ENCODE measurements at regions not wholly inside any gene's neighbourhood (a gene's known extent, or its start where the extent isn't known, plus 50 kb on each side); places are given as distances from the start of the nearest gene placed in this dataset.

DNA sequence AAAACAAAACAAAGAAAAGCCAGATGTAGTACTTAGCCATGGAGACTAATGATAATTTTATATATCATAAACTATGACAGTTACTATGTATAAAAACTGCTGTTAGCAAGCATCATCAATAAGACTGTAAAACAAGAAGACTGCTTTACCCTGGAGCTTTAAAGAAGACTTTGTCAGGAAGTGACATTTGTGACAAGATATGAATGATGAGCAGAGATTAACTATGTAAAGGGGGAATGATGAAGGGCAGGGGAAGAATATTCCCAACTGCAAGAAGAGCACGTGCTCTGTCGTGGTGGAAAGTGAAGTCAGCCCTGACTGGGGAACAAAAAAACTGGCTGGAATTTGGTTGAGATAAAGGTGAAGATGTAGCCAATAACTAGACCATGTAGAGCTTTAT lies 617.1 kb upstream of the AMOT start:
- TF ChIP-seq, protein P1, sequence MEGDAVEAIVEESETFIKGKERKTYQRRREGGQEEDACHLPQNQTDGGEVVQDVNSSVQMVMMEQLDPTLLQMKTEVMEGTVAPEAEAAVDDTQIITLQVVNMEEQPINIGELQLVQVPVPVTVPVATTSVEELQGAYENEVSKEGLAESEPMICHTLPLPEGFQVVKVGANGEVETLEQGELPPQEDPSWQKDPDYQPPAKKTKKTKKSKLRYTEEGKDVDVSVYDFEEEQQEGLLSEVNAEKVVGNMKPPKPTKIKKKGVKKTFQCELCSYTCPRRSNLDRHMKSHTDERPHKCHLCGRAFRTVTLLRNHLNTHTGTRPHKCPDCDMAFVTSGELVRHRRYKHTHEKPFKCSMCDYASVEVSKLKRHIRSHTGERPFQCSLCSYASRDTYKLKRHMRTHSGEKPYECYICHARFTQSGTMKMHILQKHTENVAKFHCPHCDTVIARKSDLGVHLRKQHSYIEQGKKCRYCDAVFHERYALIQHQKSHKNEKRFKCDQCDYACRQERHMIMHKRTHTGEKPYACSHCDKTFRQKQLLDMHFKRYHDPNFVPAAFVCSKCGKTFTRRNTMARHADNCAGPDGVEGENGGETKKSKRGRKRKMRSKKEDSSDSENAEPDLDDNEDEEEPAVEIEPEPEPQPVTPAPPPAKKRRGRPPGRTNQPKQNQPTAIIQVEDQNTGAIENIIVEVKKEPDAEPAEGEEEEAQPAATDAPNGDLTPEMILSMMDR (IDR thresholded peaks at IDR 0.05), result no peak
- TF ChIP-seq POLR2A (IDR thresholded peaks at IDR 0.05), result no peak
- no peaks in the 10 kb centered on the region for H3K36me3 ChIP-seq
- 50 to 56% methylated on average over 2 of the region's 2 CpGs for WGBS, 2 donors
- no peak for DNase-seq
- peaks cover 0 to 5% (median 0%) of the 10 kb centered on the region in 4 donors for H3K27me3 ChIP-seq
- no peak overlapping the region for H3K4me3 ChIP-seq
- no peak overlapping the region for H3K27ac ChIP-seq
- intact Hi-C loops (cut with DNase I), result no loop called here
- H3K9me3 ChIP-seq, result no peaks in the 10 kb centered on the region
- H3K4me1 ChIP-seq, result no peaks in the 10 kb centered on the region

DNA sequence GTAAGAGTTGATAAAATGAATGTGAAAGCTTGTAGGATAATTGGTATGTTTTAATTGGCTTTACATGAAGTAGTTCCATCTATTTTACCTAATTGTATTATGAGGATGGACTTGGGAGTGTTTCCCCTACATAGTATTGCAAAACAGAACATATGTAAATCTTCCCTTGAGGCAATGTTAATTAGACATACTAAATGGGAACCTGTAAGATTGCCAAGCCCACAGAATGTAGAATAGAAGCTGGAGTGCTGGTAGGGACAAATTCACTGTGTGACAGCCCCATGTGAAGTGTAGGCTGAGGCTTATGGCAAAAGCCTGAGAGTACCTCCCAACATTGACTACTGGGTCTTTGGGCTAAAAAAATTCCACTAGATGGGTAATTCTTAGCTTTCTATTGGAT lies 615.0 kb upstream of the AMOT start:
- no peaks in the 10 kb centered on the region for H3K4me1 ChIP-seq
- no peaks in the 10 kb centered on the region for H3K36me3 ChIP-seq
- no peak overlapping the region for H3K27ac ChIP-seq
- H3K4me3 ChIP-seq, result no peak overlapping the region
- H3K27me3 ChIP-seq, result peaks cover 0 to 5% (median 0%) of the 10 kb centered on the region in 4 donors
- no peak for DNase-seq
- TF ChIP-seq POLR2A (IDR thresholded peaks at IDR 0.05), result no peak
- TF ChIP-seq, protein P1 (IDR thresholded peaks at IDR 0.05), result no peak
- intact Hi-C loops (cut with DNase I), result no loop called here
- no peaks in the 10 kb centered on the region for H3K9me3 ChIP-seq

DNA sequence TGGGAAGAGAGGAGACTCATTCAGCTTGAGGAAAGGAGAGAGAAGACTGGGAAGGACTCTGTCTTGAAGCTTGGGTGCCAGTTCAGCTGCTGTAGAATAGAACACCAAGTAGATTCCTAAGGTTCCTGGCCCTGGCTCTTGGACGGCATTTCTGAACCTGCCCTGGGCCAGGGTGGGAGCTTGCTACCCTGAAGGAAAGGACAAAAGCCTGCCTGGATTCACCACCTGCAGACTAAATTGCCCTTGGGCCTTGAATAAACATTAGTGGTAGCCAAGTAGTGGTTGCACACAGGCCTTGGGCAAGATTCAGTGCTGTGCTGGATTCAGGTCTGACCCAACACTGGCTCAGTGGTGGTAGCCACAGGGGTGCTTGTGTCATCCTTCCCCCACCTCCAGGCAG lies 588.4 kb upstream of the AMOT start:
- no peaks in the 10 kb centered on the region for H3K27me3 ChIP-seq
- no peaks in the 10 kb centered on the region for H3K9me3 ChIP-seq
- no peaks in the 10 kb centered on the region for H3K36me3 ChIP-seq
- DNase-seq, result no peak
- H3K4me1 ChIP-seq, result no peaks in the 10 kb centered on the region
- no peak overlapping the region for H3K4me3 ChIP-seq
- TF ChIP-seq, protein P1 (IDR thresholded peaks at IDR 0.05), result no peak
- no peak for TF ChIP-seq POLR2A (IDR thresholded peaks at IDR 0.05)
- intact Hi-C loops (cut with DNase I), result no loop called here
- no peak overlapping the region for H3K27ac ChIP-seq
- 100% methylated on average over 1 of the region's 1 CpG; no CpG with 5 or more reads in 1 of the 2 donors for WGBS, 2 donors

GRCh38 chrX:113422323-113422722 lies 581.7 kb upstream of the AMOT start:
- no peak for TF ChIP-seq POLR2A (IDR thresholded peaks at IDR 0.05)
- TF ChIP-seq, protein P1 (IDR thresholded peaks at IDR 0.05), result no peak
- Histone ChIP-seq H3K27me3 (no peaks in the 10 kb centered on the region), H3K9me3 (no peaks in the 10 kb centered on the region), H3K4me1 (no peaks in the 10 kb centered on the region), H3K36me3 (no peaks in the 10 kb centered on the region), H3K27ac (no peak overlapping the region), H3K4me3 (no peak overlapping the region)
- no peak for DNase-seq
- intact Hi-C loops (cut with DNase I), result no loop called here
- 69 to 77% methylated on average over 4 of the region's 4 CpGs for WGBS, 2 donors

DNA sequence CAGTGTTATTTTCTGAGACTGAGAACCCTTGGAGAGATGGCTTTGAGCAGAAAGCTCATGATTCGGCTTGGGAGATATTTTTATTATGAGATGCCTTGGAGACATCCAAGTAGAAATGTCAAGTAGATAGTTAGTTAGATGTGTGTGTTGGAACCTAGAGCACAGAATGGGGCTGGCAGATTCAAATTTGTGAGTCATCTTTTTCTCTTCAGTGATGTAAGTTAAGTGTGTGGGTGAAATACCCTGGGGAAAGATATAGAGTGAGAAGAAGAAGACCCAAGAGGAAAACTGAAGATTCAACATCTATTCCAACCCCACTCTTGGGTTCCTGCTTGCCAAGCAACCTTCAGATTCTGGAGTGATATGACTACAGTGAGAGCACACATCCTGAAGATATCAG lies 580.8 kb upstream of the AMOT start:
- Histone ChIP-seq H3K27ac (no peak overlapping the region), H3K36me3 (no peaks in the 10 kb centered on the region), H3K4me3 (no peak overlapping the region), H3K9me3 (no peaks in the 10 kb centered on the region), H3K27me3 (no peaks in the 10 kb centered on the region), H3K4me1 (no peaks in the 10 kb centered on the region)
- intact Hi-C loops (cut with DNase I), result no loop called here
- no peak for TF ChIP-seq POLR2A (IDR thresholded peaks at IDR 0.05)
- TF ChIP-seq, protein P1 (IDR thresholded peaks at IDR 0.05), result no peak
- 64 to 75% methylated on average over 1 of the region's 1 CpG for WGBS, 2 donors
- DNase-seq, result no peak

All from esophagus squamous epithelium (tissue), 5 donors.